Left cardiac atrium (tissue), 4 donors: ENCODE measurements at regions not wholly inside any gene's neighbourhood (a gene's known extent, or its start where the extent isn't known, plus 50 kb on each side); places are given as distances from the start of the nearest gene placed in this dataset.

Source experiments
- ATAC-seq, 2 donors: fragments of 200-7000 bp; cut with Tn5 transposase; one replicate each; pipeline ENCODE4 v1.9.1; 2020; ENCODE audit warnings: mild to moderate bottlenecking in 2 of 2, moderate library complexity in 2 of 2
- DNase-seq: peaks from one replicate; pipeline ENCODE4 v3.0.0-alpha.2; 2020
- intact Hi-C, 2 donors: fragments of 100-400 bp; cut with DNase I; formaldehyde crosslinking; loops; one replicate each; pipeline versions ENCODE4 v1.14.1 to v1.15.1; 2022 to 2023
- donor health status: DM: no; HTN: yes; CAD: no.
- donor health status: DM: no; HTN: yes; CAD: no; lungs with severe emphysema.
- donor health status: DM: yes; HTN: yes; CAD: no.
- donor health status: Dilated cardiomyopathy.

GRCh38 chr9:108768744-108769143, 87.0 kb downstream of the ACTL7B start:
- DNase-seq = no peak
- ATAC-seq = no peak
- intact Hi-C loops = loop anchor here in 1 of 2 donors (10.0 kb wide), 1 partner anchor 204 kb away; no protein-coding TSS in a partner anchor

DNA sequence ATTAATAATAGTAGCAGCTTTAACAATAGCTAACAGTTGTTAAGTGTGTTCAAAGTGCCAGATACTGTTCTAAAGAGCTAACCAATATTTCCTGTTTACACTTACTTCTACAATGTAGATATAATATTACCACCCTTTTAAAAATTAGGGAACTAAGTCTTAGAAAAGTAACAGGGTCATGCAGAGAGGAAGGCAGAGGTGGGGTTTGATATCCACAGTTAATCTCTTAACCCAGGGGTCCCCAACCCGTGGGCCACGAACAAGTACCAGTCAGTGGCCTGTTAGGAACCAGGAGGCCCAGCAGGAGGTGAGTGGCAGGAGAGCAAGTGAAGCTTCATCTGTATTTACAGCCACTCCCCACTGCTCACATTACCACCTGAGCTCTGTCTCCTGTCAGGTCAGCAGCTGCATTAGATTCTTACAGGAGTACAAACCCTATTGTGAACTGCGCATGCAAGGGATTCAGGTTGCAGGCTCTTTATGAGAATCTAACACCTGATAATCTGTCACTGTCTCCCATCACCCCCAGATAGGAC, 89.1 kb downstream of the ACTL7B start:
- no peak for ATAC-seq
- intact Hi-C loops = loop anchor here in 1 of 2 donors (10.0 kb wide), 1 partner anchor 202 kb away; no protein-coding TSS in a partner anchor
- no peak for DNase-seq

GRCh38 chr9:108765265-108765664, 90.5 kb downstream of the ACTL7B start:
- no peak for DNase-seq
- ATAC-seq = no peak
- intact Hi-C loops = loop anchor here in 1 of 2 donors (10.0 kb wide), 1 partner anchor 200 kb away; no protein-coding TSS in a partner anchor

DNA sequence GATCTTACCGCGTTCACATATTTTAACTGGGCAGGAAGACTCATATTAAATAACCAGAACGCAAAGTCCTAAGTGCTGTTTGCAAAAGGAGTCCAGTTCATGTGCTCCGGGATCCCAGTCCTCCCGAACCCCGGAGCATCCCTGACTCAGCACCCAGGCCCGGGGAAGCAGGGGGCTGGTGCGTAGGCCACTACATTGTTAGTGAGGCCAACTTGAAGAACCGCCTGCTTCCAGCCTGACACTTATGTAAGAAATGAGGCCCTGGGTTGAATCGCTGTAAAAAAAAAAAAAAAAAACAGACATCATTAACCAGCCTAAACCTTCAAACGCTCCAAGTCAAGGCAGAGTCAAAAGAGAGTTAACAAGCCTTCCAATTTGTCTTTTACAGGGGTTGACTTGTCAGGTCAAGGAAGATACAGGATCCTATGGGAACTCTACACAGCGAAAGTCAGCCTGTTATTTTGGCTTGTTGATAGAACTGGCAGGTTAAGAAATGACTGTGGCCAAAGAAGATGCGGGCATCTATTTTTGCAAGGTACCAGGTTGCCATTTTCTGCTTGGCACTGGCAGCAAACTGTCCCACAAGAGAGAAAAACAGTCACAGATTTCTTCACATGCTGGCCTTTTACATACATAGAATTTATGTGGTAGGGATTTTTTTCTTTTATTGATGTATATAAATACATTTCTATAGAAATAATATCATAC, 93.3 kb downstream of the ACTL7B start:
- intact Hi-C loops = loop anchor here in 1 of 2 donors (10.0 kb wide), 1 partner anchor 198 kb away; no protein-coding TSS in a partner anchor
- ATAC-seq = no peak
- no peak for DNase-seq

GRCh38 chr9:108761655-108762347, 94.0 kb downstream of the ACTL7B start:
- peak; percentile 67 for DNase-seq
- intact Hi-C loops = loop anchor here in 1 of 2 donors (10.0 kb wide), 1 partner anchor 197 kb away; no protein-coding TSS in a partner anchor
- ATAC-seq = peak; percentile 84 to 89

DNA sequence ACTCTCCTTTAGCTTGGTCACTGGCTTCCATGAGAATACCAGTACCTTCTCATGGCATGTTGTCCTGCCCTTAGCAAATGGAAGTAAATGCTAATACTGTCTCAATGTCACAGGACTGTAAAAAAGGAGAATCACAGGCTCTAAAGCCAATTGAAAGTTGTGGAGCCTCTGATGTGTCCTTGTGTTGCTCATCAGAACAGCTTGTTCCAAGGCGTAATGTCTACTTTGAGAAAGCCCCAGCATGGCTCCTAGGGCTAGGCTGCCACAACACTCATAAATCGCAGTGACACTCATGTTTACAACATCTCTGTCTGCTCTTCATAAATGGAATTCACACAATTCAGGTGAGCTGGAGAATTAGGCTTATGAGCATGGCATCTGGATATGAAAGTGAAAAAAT, 94.9 kb downstream of the ACTL7B start:
- DNase-seq = no peak
- ATAC-seq = no peak
- intact Hi-C loops = loop anchor here in 1 of 2 donors (10.0 kb wide), 1 partner anchor 196 kb away; no protein-coding TSS in a partner anchor

- ATAC-seq = no peak
Observed at GRCh38 chr9:108759835-108760234, 96.0 kb downstream of the ACTL7B start.

GRCh38 chr9:108759399-108759798, 96.4 kb downstream of the ACTL7B start:
- ATAC-seq (no peak), DNase-seq (no peak)
- intact Hi-C loops = no loop called here

More at GRCh38 chr9:108759835-108760234, 96.0 kb downstream of the ACTL7B start:
- no peak for DNase-seq
- intact Hi-C loops = loop anchor here in 1 of 2 donors (10.0 kb wide), 1 partner anchor 195 kb away; no protein-coding TSS in a partner anchor

DNA sequence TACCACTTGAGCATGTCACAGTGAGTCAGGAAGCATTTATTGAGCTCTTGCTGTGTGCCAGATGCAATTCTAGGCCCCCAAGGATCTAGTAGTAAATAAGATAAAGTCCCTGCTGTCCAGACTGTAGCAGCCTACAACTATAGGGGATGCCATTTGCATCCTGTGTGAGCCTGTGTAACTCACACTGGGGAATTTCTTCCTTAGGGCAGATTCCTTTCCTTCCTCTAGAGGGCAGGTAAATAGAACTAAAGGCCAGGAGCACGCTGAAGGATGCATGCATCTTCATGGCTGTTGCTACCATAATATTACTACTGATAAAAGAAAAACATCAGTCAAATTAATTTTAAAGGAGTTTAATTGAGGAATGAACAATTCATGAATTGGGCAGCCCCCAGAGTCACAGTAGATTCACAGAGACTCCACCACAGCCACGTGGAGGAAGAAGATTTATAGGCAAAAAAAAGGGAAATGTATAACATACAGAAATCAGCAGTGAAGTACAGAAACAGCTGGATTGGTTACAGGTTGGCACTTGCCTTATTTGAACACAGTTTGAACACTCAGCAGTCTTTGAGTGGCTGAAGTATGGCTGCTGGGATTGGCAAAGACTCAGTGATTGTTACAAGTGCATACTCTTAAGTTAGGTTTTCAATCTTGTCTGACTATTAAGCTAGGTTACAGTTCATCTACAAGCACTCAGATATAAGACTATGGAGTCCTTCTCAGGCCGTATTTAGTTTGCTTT, 98.9 kb downstream of the ACTL7B start:
- DNase-seq (no peak), ATAC-seq (no peak)
- intact Hi-C loops = no loop called here

- no peak for ATAC-seq
- DNase-seq = no peak
- intact Hi-C loops = no loop called here
Observed at GRCh38 chr9:108755979-108756378, 99.8 kb downstream of the ACTL7B start.

DNA sequence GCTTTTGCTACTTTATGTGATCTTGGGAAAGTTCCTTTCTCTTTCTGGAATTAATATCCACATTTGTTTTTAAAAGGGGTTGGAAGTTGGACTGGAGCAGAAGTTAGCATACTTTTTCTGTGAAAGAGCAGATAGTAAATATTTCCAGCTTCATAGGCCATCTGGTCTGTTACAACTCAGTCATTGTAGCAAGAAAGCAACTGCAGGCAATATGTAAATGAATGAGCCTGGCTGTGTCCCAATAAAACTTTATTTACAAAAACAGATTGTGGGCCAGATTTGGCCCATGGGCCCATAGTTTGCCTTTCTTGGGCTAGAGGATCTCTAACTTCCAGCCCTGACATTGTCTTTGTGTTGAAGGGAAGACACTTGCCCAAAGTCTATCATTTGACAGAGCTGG, 104.4 kb downstream of the ACTL7B start:
- intact Hi-C loops = loop anchor here in 1 of 2 donors (5.0 kb wide), 1 partner anchor 1289 kb away; no protein-coding TSS in a partner anchor
- no peak for ATAC-seq
- DNase-seq = no peak

DNA sequence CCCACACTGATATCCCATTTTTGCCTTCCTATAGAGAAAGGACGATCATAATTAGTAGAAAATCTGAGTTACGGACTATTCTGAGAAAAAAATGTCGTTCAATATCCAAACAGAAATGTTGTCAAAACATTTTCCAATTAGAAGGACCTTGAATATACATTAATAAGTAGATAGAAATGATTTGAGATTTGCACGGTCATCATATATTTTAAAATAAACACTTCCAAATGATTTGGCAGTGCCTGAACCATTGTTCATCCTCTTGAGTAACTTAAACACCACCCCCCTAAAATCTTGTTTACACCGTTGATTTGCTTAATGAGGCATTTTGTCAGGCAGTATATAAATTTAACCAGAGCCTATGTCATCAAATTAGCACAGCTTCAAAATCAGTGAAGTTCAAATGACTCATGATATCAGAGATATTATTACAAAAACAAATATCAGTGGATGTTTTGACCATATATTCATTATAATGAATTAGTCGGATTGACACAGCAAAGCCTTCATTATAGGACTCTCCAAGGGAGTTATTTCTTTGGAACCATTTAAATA, 105.0 kb downstream of the ACTL7B start:
- ATAC-seq (no peak), DNase-seq (no peak)
- intact Hi-C loops = loop anchor here in 1 of 2 donors (5.0 kb wide), 1 partner anchor 1288 kb away; no protein-coding TSS in a partner anchor

GRCh38 chr9:108748776-108749175, 107.0 kb downstream of the ACTL7B start:
- intact Hi-C loops = no loop called here

DNA sequence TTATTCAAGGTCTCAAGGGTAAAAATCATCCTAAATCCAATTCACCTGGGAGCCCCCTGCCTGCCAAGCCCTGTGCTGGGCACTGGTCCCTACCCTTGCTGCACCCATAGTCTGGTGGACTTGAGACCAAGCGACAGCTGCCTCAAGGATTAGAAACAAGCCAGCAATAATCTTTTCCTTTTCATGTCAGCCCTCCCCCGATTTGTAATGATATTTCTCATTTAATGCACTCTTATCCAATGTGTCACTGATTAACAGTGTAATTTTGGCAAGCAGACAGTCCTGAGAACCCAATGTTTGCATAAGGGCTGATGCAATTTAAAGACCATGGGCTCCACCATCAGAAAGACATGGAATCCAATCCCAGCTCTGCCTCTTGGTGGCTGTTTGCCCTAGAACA, 108.9 kb downstream of the ACTL7B start:
- DNase-seq (no peak), ATAC-seq (no peak)
- intact Hi-C loops = no loop called here

More at GRCh38 chr9:108748776-108749175, 107.0 kb downstream of the ACTL7B start:
- DNase-seq (no peak), ATAC-seq (no peak)

DNA sequence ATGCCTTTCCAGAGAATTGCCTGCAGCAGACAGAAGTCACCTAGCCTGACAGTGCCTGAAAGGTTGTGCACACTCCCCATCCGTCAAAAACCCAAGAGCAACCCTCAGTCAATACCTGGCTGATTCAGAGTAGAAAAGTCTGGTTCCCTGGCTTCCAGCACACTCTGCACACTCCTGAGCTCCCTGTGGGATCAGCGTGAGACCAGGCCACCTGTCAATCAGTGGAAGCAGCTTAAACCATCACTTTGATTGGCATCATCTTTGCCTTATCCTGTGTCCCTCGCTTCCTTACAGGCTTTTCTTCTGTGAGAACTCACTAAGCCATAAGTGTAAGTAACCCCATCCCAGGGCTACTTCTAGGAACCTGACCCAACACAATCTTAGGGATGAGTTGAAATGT, 109.8 kb downstream of the ACTL7B start:
- ATAC-seq = no peak
- intact Hi-C loops = no loop called here
- no peak for DNase-seq

- intact Hi-C loops = no loop called here
- DNase-seq = no peak
- no peak for ATAC-seq
Observed at GRCh38 chr9:108744641-108745040, 111.1 kb downstream of the ACTL7B start.

DNA sequence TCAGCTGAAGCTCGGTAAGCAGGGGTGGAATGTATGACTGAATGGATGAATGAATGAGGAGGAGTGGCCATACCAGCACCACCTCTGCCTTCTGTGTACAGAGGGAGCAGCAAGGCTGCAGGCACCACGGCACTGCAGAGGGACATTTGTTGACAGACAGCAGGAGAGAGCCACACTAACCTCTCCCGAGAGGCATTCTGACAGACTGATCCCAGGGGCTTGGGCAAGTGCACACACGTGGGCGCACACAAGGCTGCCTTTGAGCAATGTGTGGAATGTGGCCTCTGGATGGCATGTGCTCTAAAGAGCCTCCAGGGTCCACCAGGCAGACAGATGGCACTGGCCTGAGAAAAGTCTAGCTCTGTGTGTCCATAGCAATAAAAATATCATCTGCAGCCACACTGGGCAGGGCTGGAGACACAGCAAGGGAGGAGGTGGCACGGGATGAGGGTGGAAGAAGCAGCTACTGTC, 111.8 kb downstream of the ACTL7B start:
- no peak for ATAC-seq
- intact Hi-C loops = no loop called here
- no peak for DNase-seq

- DNase-seq (no peak), ATAC-seq (no peak)
- intact Hi-C loops = no loop called here
Observed at GRCh38 chr9:108743416-108743815, 112.4 kb downstream of the ACTL7B start.

DNA sequence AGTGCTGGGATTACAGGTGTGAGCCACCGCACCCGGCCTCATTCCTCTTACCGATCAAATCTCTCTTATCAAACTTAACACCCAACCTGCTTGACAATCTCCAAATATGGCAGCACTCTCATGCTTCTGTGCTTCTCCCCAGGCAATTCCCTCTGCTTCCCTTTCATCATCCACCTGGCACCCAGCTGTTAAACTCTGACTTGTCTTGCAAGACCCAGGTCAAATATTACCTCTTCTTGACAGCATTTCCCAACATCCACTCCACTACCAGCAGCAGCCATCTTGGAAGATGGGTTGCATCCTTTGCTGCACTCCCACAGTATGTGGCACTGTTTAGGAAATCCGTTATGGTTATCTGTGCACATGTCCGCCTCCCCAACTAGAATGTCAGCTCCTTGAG, 113.6 kb downstream of the ACTL7B start:
- intact Hi-C loops = no loop called here
- ATAC-seq = no peak
- no peak for DNase-seq
